Panc1 (cell line): ENCODE measurements at regions not wholly inside any gene's neighbourhood (a gene's known extent, or its start where the extent isn't known, plus 50 kb on each side); places are given as distances from the start of the nearest gene placed in this dataset.

ENCODE experiments used
- ATAC-seq: fragments of 200-7000 bp; cut with Tn5 transposase; 2 replicates; pipeline ENCODE4 v1.9.1; 2020; ENCODE audit warnings: mild to moderate bottlenecking, moderate library complexity
- BruUV-seq: library from RNA; stranded (reverse); fragments of 400-500 nt; replicated peaks from 2 replicates; lab custom pipeline; 2021; lab: Mats Ljungman, UMichigan
- CTCF ChIA-PET: fragments of 300-600 bp; sonication (Branson Sonifier 250); formaldehyde crosslinking; loops from one replicate; lab custom pipeline; 2022; ENCODE audit warnings: antibody characterized with exemption; lab: Charles Lee
- POLR2A ChIA-PET: fragments of 300-600 bp; sonication (Branson Sonifier 250); formaldehyde crosslinking; loops from one replicate; lab custom pipeline; 2022; ENCODE audit warnings: antibody characterized with exemption; lab: Charles Lee
- DNase-seq: peaks from one replicate; pipeline ENCODE4 v3.0.0-alpha.2; 2010; ENCODE audit warnings: low read depth, low spot score
- H3K27ac ChIP-seq: 2 replicates; pipeline ENCODE4 v1.5.1; 2011; ENCODE audit warnings: mild to moderate bottlenecking, low read length, inconsistent platforms
- H3K27me3 ChIP-seq: fragments of 200-500 bp; sonication (Bioruptor generic); 2 replicates; pipeline ENCODE4 v1.6.0; 2014; ENCODE audit warnings: low read length, inconsistent platforms; ENCODE audit not compliant: control insufficient read depth, insufficient read depth
- H3K36me3 ChIP-seq: fragments of 200-500 bp; sonication (Bioruptor generic); 2 replicates; pipeline ENCODE4 v1.5.1; 2014; ENCODE audit warnings: inconsistent platforms, mild to moderate bottlenecking, low read length, moderate library complexity; ENCODE audit not compliant: control insufficient read depth, insufficient read depth
- H3K4me1 ChIP-seq: 2 replicates; pipeline ENCODE4 v1.5.1; 2011; ENCODE audit warnings: inconsistent platforms, mild to moderate bottlenecking, low read length, moderate library complexity; ENCODE audit not compliant: control insufficient read depth, insufficient read depth
- H3K4me3 ChIP-seq, 2 experiments: 2 replicates each; pipeline ENCODE4 v1.5.1; 2011 to 2012; ENCODE audit warnings: low read depth in 2 of 2, low read length in 2 of 2, mild to moderate bottlenecking in 2 of 2, inconsistent platforms in 1 of 2, moderate library complexity in 1 of 2
- H3K9me3 ChIP-seq: fragments of 200-500 bp; sonication (Bioruptor generic); 2 replicates; pipeline ENCODE4 v1.5.1; 2014; ENCODE audit warnings: low read depth, mild to moderate bottlenecking, inconsistent platforms, low read length, moderate library complexity; ENCODE audit not compliant: control insufficient read depth, insufficient read depth
- CTCF ChIP-seq: fragments of 450-650 bp; IDR thresholded peaks from 2 replicates; pipeline ENCODE4 v1.5.1; 2017; ENCODE audit warnings: mild to moderate bottlenecking
- POLR2AphosphoS5 ChIP-seq: IDR thresholded peaks from 2 replicates; pipeline ENCODE4 v1.6.1; 2012; ENCODE audit warnings: mild to moderate bottlenecking, low read depth, low read length, moderate library complexity
- REST ChIP-seq, 2 experiments: IDR thresholded peaks; 2 replicates each; pipeline ENCODE4 v1.6.1; 2011 to 2012; ENCODE audit warnings: low read depth in 2 of 2, control low read depth in 1 of 2, low read length in 1 of 2, mild to moderate bottlenecking in 1 of 2, moderate library complexity in 1 of 2; ENCODE audit not compliant: insufficient read depth in 1 of 2
- SIN3A ChIP-seq: IDR thresholded peaks from 2 replicates; pipeline ENCODE4 v1.6.1; 2012; ENCODE audit warnings: low read depth, mild to moderate bottlenecking, low read length, moderate library complexity, borderline replicate concordance; ENCODE audit not compliant: insufficient read depth
- TCF7L2 ChIP-seq: IDR thresholded peaks from 2 replicates; pipeline ENCODE4 v1.6.1; 2011; ENCODE audit warnings: mild to moderate bottlenecking, low read depth, low read length, inconsistent platforms
- in situ Hi-C: cut with HindIII; loops from 2 replicates; pipeline ENCODE4 v1.10.0; 2016; ENCODE audit warnings: low sequenced_read_pairs, low pct_unique_long_range_greater_than_20kb
- intact Hi-C: fragments of 100-400 bp; cut with micrococcal nuclease; formaldehyde crosslinking; loops from one replicate; pipeline ENCODE4 v1.10.0; 2022; ENCODE audit not compliant: unreplicated experiment

- Histone ChIP-seq H3K27ac (no peak overlapping the region), H3K36me3 (no peaks in the 10 kb centered on the region), H3K27me3 (no peaks in the 10 kb centered on the region), H3K4me3 (no peak overlapping the region), H3K9me3 (no peaks in the 10 kb centered on the region), H3K4me1 (no peaks in the 10 kb centered on the region)
- ATAC-seq = no peak
- in situ Hi-C loops = no loop called here
- TF ChIP-seq TCF7L2 = no peak
- no peak for TF ChIP-seq SIN3A
- DNase-seq = no peak
- intact Hi-C loops = no loop called here
- CTCF ChIA-PET = no interaction called here
- no TSS peak for BruUV-seq
- POLR2A ChIA-PET = no interaction called here
These were observed 1316.7 kb upstream of the TMEM132C start for GRCh38 chr12:126950266-126950665.

GRCh38 chr12:126952096-126953007 is 1314.6 kb upstream of the TMEM132C start:
- POLR2A ChIA-PET = no interaction called here
- no peak for DNase-seq
- ATAC-seq = no peak
- Histone ChIP-seq H3K27me3 (no peaks in the 10 kb centered on the region), H3K4me3 (no peak overlapping the region), H3K4me1 (no peaks in the 10 kb centered on the region), H3K36me3 (no peaks in the 10 kb centered on the region), H3K27ac (no peak overlapping the region), H3K9me3 (no peaks in the 10 kb centered on the region; the same call in 1 of the 2 replicates)
- CTCF ChIA-PET = no interaction called here
- TF ChIP-seq CTCF = no peak
- no peak for TF ChIP-seq POLR2AphosphoS5
- TF ChIP-seq SIN3A = no peak
- TF ChIP-seq REST (IDR thresholded peaks at IDR 0.05; ENCODE audit: insufficient read depth in 1 of 2, low read depth in 2 of 2, low read length in 1 of 2) = no peak
- TF ChIP-seq TCF7L2 = no peak
- intact Hi-C loops = no loop called here
- BruUV-seq = no TSS peak
- in situ Hi-C loops = no loop called here
